Panc1 (cell line): ENCODE measurements at regions not wholly inside any gene's neighbourhood (a gene's known extent, or its start where the extent isn't known, plus 50 kb on each side); places are given as distances from the start of the nearest gene placed in this dataset.

ENCODE experiments used
- ATAC-seq: fragments of 200-7000 bp; cut with Tn5 transposase; 2 replicates; pipeline ENCODE4 v1.9.1; 2020; ENCODE audit warnings: mild to moderate bottlenecking, moderate library complexity
- BruUV-seq: library from RNA; stranded (reverse); fragments of 400-500 nt; replicated peaks from 2 replicates; lab custom pipeline; 2021; lab: Mats Ljungman, UMichigan
- CTCF ChIA-PET: fragments of 300-600 bp; sonication (Branson Sonifier 250); formaldehyde crosslinking; loops from one replicate; lab custom pipeline; 2022; ENCODE audit warnings: antibody characterized with exemption; lab: Charles Lee
- POLR2A ChIA-PET: fragments of 300-600 bp; sonication (Branson Sonifier 250); formaldehyde crosslinking; loops from one replicate; lab custom pipeline; 2022; ENCODE audit warnings: antibody characterized with exemption; lab: Charles Lee
- DNase-seq: peaks from one replicate; pipeline ENCODE4 v3.0.0-alpha.2; 2010; ENCODE audit warnings: low read depth, low spot score
- H3K27ac ChIP-seq: 2 replicates; pipeline ENCODE4 v1.5.1; 2011; ENCODE audit warnings: mild to moderate bottlenecking, low read length, inconsistent platforms
- H3K27me3 ChIP-seq: fragments of 200-500 bp; sonication (Bioruptor generic); 2 replicates; pipeline ENCODE4 v1.6.0; 2014; ENCODE audit warnings: low read length, inconsistent platforms; ENCODE audit not compliant: control insufficient read depth, insufficient read depth
- H3K36me3 ChIP-seq: fragments of 200-500 bp; sonication (Bioruptor generic); 2 replicates; pipeline ENCODE4 v1.5.1; 2014; ENCODE audit warnings: inconsistent platforms, mild to moderate bottlenecking, low read length, moderate library complexity; ENCODE audit not compliant: control insufficient read depth, insufficient read depth
- H3K4me1 ChIP-seq: 2 replicates; pipeline ENCODE4 v1.5.1; 2011; ENCODE audit warnings: inconsistent platforms, mild to moderate bottlenecking, low read length, moderate library complexity; ENCODE audit not compliant: control insufficient read depth, insufficient read depth
- H3K4me3 ChIP-seq, 2 experiments: 2 replicates each; pipeline ENCODE4 v1.5.1; 2011 to 2012; ENCODE audit warnings: low read depth in 2 of 2, low read length in 2 of 2, mild to moderate bottlenecking in 2 of 2, inconsistent platforms in 1 of 2, moderate library complexity in 1 of 2
- H3K9me3 ChIP-seq: fragments of 200-500 bp; sonication (Bioruptor generic); 2 replicates; pipeline ENCODE4 v1.5.1; 2014; ENCODE audit warnings: low read depth, mild to moderate bottlenecking, inconsistent platforms, low read length, moderate library complexity; ENCODE audit not compliant: control insufficient read depth, insufficient read depth
- POLR2AphosphoS5 ChIP-seq: IDR thresholded peaks from 2 replicates; pipeline ENCODE4 v1.6.1; 2012; ENCODE audit warnings: mild to moderate bottlenecking, low read depth, low read length, moderate library complexity
- REST ChIP-seq, 2 experiments: IDR thresholded peaks; 2 replicates each; pipeline ENCODE4 v1.6.1; 2011 to 2012; ENCODE audit warnings: low read depth in 2 of 2, control low read depth in 1 of 2, low read length in 1 of 2, mild to moderate bottlenecking in 1 of 2, moderate library complexity in 1 of 2; ENCODE audit not compliant: insufficient read depth in 1 of 2
- SIN3A ChIP-seq: IDR thresholded peaks from 2 replicates; pipeline ENCODE4 v1.6.1; 2012; ENCODE audit warnings: low read depth, mild to moderate bottlenecking, low read length, moderate library complexity, borderline replicate concordance; ENCODE audit not compliant: insufficient read depth
- TCF7L2 ChIP-seq: IDR thresholded peaks from 2 replicates; pipeline ENCODE4 v1.6.1; 2011; ENCODE audit warnings: mild to moderate bottlenecking, low read depth, low read length, inconsistent platforms
- in situ Hi-C: cut with HindIII; loops from 2 replicates; pipeline ENCODE4 v1.10.0; 2016; ENCODE audit warnings: low sequenced_read_pairs, low pct_unique_long_range_greater_than_20kb
- intact Hi-C: fragments of 100-400 bp; cut with micrococcal nuclease; formaldehyde crosslinking; loops from one replicate; pipeline ENCODE4 v1.10.0; 2022; ENCODE audit not compliant: unreplicated experiment
- TF ChIP-seq, protein P1 (sequence below): fragments of 450-650 bp; IDR thresholded peaks from 2 replicates; pipeline ENCODE4 v1.5.1; 2017; ENCODE audit warnings: mild to moderate bottlenecking

DNA sequence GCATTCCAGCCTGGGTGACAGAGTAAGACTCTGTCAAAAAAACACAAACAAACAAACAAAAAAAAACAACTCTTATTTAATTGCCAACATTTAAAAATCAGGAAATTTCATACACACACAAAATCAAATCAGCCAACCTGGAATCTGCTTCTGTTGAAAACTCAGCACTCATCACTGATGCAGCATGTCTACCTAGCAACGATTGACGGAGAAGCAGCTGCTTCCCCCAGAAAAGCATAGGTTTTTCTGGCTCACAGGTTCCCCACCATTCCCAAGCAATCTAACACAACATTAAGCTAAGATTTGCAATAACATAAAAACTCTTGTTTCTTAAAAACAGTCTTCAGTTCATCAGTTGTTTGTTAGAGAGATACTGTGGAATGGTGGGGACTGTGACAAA, 143.6 kb downstream of the DHX15 start:
- intact Hi-C loops (no loop called here), in situ Hi-C loops (no loop called here)
- TF ChIP-seq POLR2AphosphoS5 (no peak), REST (IDR thresholded peaks at IDR 0.05; ENCODE audit: insufficient read depth in 1 of 2, low read depth in 2 of 2, low read length in 1 of 2) (no peak), TCF7L2 (no peak), SIN3A (no peak)
- TF ChIP-seq, protein P1, sequence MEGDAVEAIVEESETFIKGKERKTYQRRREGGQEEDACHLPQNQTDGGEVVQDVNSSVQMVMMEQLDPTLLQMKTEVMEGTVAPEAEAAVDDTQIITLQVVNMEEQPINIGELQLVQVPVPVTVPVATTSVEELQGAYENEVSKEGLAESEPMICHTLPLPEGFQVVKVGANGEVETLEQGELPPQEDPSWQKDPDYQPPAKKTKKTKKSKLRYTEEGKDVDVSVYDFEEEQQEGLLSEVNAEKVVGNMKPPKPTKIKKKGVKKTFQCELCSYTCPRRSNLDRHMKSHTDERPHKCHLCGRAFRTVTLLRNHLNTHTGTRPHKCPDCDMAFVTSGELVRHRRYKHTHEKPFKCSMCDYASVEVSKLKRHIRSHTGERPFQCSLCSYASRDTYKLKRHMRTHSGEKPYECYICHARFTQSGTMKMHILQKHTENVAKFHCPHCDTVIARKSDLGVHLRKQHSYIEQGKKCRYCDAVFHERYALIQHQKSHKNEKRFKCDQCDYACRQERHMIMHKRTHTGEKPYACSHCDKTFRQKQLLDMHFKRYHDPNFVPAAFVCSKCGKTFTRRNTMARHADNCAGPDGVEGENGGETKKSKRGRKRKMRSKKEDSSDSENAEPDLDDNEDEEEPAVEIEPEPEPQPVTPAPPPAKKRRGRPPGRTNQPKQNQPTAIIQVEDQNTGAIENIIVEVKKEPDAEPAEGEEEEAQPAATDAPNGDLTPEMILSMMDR, result no peak
- ATAC-seq, result no peak
- Histone ChIP-seq H3K36me3 (no peaks in the 10 kb centered on the region), H3K4me3 (no peak overlapping the region), H3K27me3 (no peaks in the 10 kb centered on the region; the same call in 1 of the 2 replicates), H3K4me1 (no peaks in the 10 kb centered on the region), H3K9me3 (no peaks in the 10 kb centered on the region), H3K27ac (no peak overlapping the region)
- no TSS peak for BruUV-seq
- DNase-seq, result no peak
- ChIA-PET POLR2A (interaction anchor here (0.7 kb wide), 1 partner anchor 1977 kb away, joined by 3 read pairs; no protein-coding TSS in a partner anchor), CTCF (interaction anchor here (0.7 kb wide), 1 partner anchor 304 kb away, joined by 3 read pairs; no protein-coding TSS in a partner anchor)

DNA sequence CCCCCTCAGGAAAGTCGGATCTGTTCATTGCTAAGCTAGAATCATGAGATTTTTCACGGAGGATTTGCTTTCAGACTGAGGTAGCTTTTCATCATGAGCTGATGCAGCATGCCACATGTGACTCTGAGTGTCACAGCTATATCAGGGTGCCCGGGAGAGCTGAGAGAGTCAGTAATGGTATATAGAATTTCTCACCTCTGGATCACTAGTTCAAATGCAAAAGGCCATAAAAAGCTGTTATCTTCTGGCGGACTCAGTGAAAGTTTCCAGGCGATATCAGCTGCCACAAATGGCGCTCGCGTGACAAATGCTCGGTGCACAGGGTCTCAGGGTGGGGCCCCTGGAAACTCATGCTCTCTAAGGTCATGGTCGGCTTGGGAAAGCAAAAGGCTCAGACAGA, 150.1 kb downstream of the DHX15 start:
- H3K4me1 ChIP-seq, result no peaks in the 10 kb centered on the region
- no peak for ATAC-seq
- no peaks in the 10 kb centered on the region for H3K36me3 ChIP-seq
- intact Hi-C loops, result no loop called here
- H3K27me3 ChIP-seq, result no peaks in the 10 kb centered on the region; the same call in 1 of the 2 replicates
- no peak for DNase-seq
- BruUV-seq, result no TSS peak
- ChIA-PET CTCF (interaction anchor here (0.5 kb wide), 1 partner anchor 437 kb away, joined by 12 read pairs; no protein-coding TSS in a partner anchor), POLR2A (no interaction called here)
- in situ Hi-C loops, result no loop called here
- H3K9me3 ChIP-seq, result no peaks in the 10 kb centered on the region
- H3K4me3 ChIP-seq, result no peak overlapping the region
- TF ChIP-seq, protein P1, result no peak
- TF ChIP-seq TCF7L2 (no peak), REST (IDR thresholded peaks at IDR 0.05; ENCODE audit: insufficient read depth in 1 of 2, low read depth in 2 of 2, low read length in 1 of 2) (no peak), POLR2AphosphoS5 (no peak), SIN3A (no peak)
- no peak overlapping the region for H3K27ac ChIP-seq
